CD4-positive, alpha-beta T cell treated with Interferon alpha-2 for 1 hour (primary cell): ENCODE measurements at regions not wholly inside any gene's neighbourhood (a gene's known extent, or its start where the extent isn't known, plus 50 kb on each side); places are given as distances from the start of the nearest gene placed in this dataset.
"Not testable (repeated sequence)": the region's sequence is repeated elsewhere in the genome, so short reads cannot be mapped to it uniquely, and the experiment has no call there.

Experiments used
- DNase-seq, 2 donors: peaks; one replicate each; pipeline ENCODE4 v3.0.0-alpha.2; 2020 to 2022

- no peak for DNase-seq
Measured at GRCh38 chr1:81513796-81514354, 286.9 kb upstream of the ADGRL2 start.

GRCh38 chr1:81512252-81513003 is 288.3 kb upstream of the ADGRL2 start:
- no peak for DNase-seq

- no peak for DNase-seq
Measured at GRCh38 chr1:81511281-81511680, 289.5 kb upstream of the ADGRL2 start.

GRCh38 chr1:81510701-81511100 is 290.0 kb upstream of the ADGRL2 start:
- no peak for DNase-seq

- no peak for DNase-seq
Measured at GRCh38 chr1:81509594-81509993, 291.1 kb upstream of the ADGRL2 start.

GRCh38 chr1:81506699-81507098 is 294.0 kb upstream of the ADGRL2 start:
- DNase-seq = no peak

- no peak for DNase-seq
Measured at GRCh38 chr1:81505831-81506230, 294.9 kb upstream of the ADGRL2 start.

- not testable (repeated sequence) for DNase-seq
Measured at GRCh38 chr1:81504820-81505219, 295.9 kb upstream of the ADGRL2 start.

- DNase-seq = not testable (repeated sequence)
Measured at GRCh38 chr1:81502705-81503104, 298.0 kb upstream of the ADGRL2 start.

GRCh38 chr1:81501485-81501884 is 299.2 kb upstream of the ADGRL2 start:
- DNase-seq = not testable (repeated sequence)

GRCh38 chr1:81499487-81499886 is 301.2 kb upstream of the ADGRL2 start:
- no peak for DNase-seq

- DNase-seq = no peak
Measured at GRCh38 chr1:81498471-81499462, 302.0 kb upstream of the ADGRL2 start.

GRCh38 chr1:81496349-81496748 is 304.4 kb upstream of the ADGRL2 start:
- no peak for DNase-seq

- DNase-seq = no peak
Measured at GRCh38 chr1:81493102-81493869, 307.4 kb upstream of the ADGRL2 start.

GRCh38 chr1:81492628-81493027 is 308.1 kb upstream of the ADGRL2 start:
- DNase-seq = no peak

- no peak for DNase-seq
Measured at GRCh38 chr1:81490614-81491013, 310.1 kb upstream of the ADGRL2 start.

- no peak for DNase-seq
Measured at GRCh38 chr1:81489372-81489934, 311.3 kb upstream of the ADGRL2 start.

- no peak for DNase-seq
Measured at GRCh38 chr1:81484284-81484683, 316.4 kb upstream of the ADGRL2 start.

GRCh38 chr1:81478219-81478618 is 322.5 kb upstream of the ADGRL2 start:
- DNase-seq = no peak

GRCh38 chr1:81477710-81478109 is 323.0 kb upstream of the ADGRL2 start:
- DNase-seq = no peak

GRCh38 chr1:81472387-81472786 is 328.3 kb upstream of the ADGRL2 start:
- DNase-seq = no peak

GRCh38 chr1:81471255-81471654 is 329.5 kb upstream of the ADGRL2 start:
- DNase-seq = no peak
